Upper lobe of left lung (tissue), 6 donors: ENCODE measurements at regions not wholly inside any gene's neighbourhood (a gene's known extent, or its start where the extent isn't known, plus 50 kb on each side); places are given as distances from the start of the nearest gene placed in this dataset.

Experiments used
- ATAC-seq, 2 donors: fragments of 200-7000 bp; cut with Tn5 transposase; one replicate each; pipeline ENCODE4 v1.9.1; 2022; ENCODE audit warnings: mild to moderate bottlenecking in 2 of 2, moderate library complexity in 2 of 2; ENCODE audit not compliant: low FRiP score in 2 of 2
- DNase-seq, 2 donors: peaks; one replicate each; pipeline ENCODE4 v3.0.0-alpha.2; 2019 to 2020
- H3K27ac ChIP-seq, 4 donors: fragments of 200-600 bp; sonication (generic); one replicate each; pipeline ENCODE4 v1.5.1; 2016 to 2019
- H3K27me3 ChIP-seq, 4 donors: fragments of 200-600 bp; sonication (generic); one replicate each; pipeline ENCODE4 v1.5.1; 2017 to 2019
- H3K36me3 ChIP-seq, 4 donors: fragments of 200-600 bp; sonication (generic); one replicate each; pipeline ENCODE4 v1.5.1; 2016 to 2019
- H3K4me1 ChIP-seq, 4 donors: fragments of 200-600 bp; sonication (generic); one replicate each; pipeline ENCODE4 v1.5.1; 2018 to 2019
- H3K4me3 ChIP-seq, 4 donors: fragments of 200-600 bp; sonication (generic); one replicate each; pipeline ENCODE4 v1.5.1; 2017 to 2019; ENCODE audit warnings: mild to moderate bottlenecking in 2 of 4, moderate library complexity in 1 of 4
- H3K9me3 ChIP-seq, 4 donors: fragments of 200-600 bp; sonication (generic); one replicate each; pipeline ENCODE4 v1.5.1; 2018 to 2019
- CTCF ChIP-seq, 6 experiments: fragments of 450-650 bp in 4 of 6; fragments of 200-600 bp in 2 of 6; sonication (generic) in 2 of 6; IDR thresholded peaks; one replicate each; pipeline ENCODE4 v1.5.1; 2016 to 2019; ENCODE audit warnings: antibody characterized with exemption in 6 of 6
- EP300 ChIP-seq, 4 donors: sonication (generic); formaldehyde crosslinking; IDR thresholded peaks; one replicate each; pipeline ENCODE4 v1.5.1; 2017; ENCODE audit warnings: antibody characterized with exemption in 4 of 4, control low read depth in 2 of 4
- POLR2A ChIP-seq, 4 donors: fragments of 450-650 bp; IDR thresholded peaks; one replicate each; pipeline ENCODE4 v1.5.1; 2016 to 2017; ENCODE audit warnings: antibody characterized with exemption in 4 of 4, mild to moderate bottlenecking in 2 of 4
- POLR2AphosphoS5 ChIP-seq, 2 donors: sonication (generic); formaldehyde crosslinking; IDR thresholded peaks; one replicate each; pipeline ENCODE4 v1.5.1; 2017; ENCODE audit warnings: antibody characterized with exemption in 2 of 2
- WGBS, 2 donors: methylation state at CpG; one replicate each; pipeline ENCODE4 v1.1.5; 2017 to 2018; 5-methylcytosine and 5-hydroxymethylcytosine counted together
- donor health status: DM: no; HTN: no; CAD: no; lungs with moderate emphysema.
- donor health status: DM: no; HTN: yes; CAD: no; lungs with severe emphysema.

- ATAC-seq (no peak), DNase-seq (no peak)
- Histone ChIP-seq H3K27ac (no peak overlapping the region), H3K36me3 (no peaks in the 10 kb centered on the region), H3K4me1 (no peaks in the 10 kb centered on the region), H3K9me3 (no peaks in the 10 kb centered on the region), H3K4me3 (no peak overlapping the region), H3K27me3 (no peaks in the 10 kb centered on the region)
- no peak for TF ChIP-seq EP300 (IDR thresholded peaks at IDR 0.05)
- TF ChIP-seq POLR2A (IDR thresholded peaks at IDR 0.05): no peak
- TF ChIP-seq POLR2AphosphoS5 (IDR thresholded peaks at IDR 0.05): no peak
- TF ChIP-seq CTCF (IDR thresholded peaks at IDR 0.05): no peak
- 84 to 90% methylated on average over 3 of the region's 3 CpGs for WGBS, 2 donors
Measured at GRCh38 chr2:151114874-151115273, 146.8 kb downstream of the RBM43 start.

- no peak overlapping the region for H3K4me3 ChIP-seq
- no peaks in the 10 kb centered on the region for H3K36me3 ChIP-seq
- no peak for DNase-seq
- H3K27ac ChIP-seq: no peak overlapping the region
- H3K27me3 ChIP-seq: no peaks in the 10 kb centered on the region
- TF ChIP-seq EP300 (IDR thresholded peaks at IDR 0.05): no peak
- no peak for TF ChIP-seq POLR2AphosphoS5 (IDR thresholded peaks at IDR 0.05)
- TF ChIP-seq POLR2A (IDR thresholded peaks at IDR 0.05): no peak
- TF ChIP-seq CTCF (IDR thresholded peaks at IDR 0.05): no peak
- ATAC-seq: no peak
- no peaks in the 10 kb centered on the region for H3K4me1 ChIP-seq
- H3K9me3 ChIP-seq: no peaks in the 10 kb centered on the region
- WGBS, 2 donors: 28 to 60% methylated on average over 3 of the region's 3 CpGs
Measured at GRCh38 chr2:151113318-151113717, 148.3 kb downstream of the RBM43 start.

- Histone ChIP-seq H3K4me1 (no peaks in the 10 kb centered on the region), H3K27me3 (no peaks in the 10 kb centered on the region), H3K9me3 (no peaks in the 10 kb centered on the region), H3K4me3 (no peak overlapping the region), H3K36me3 (no peaks in the 10 kb centered on the region), H3K27ac (no peak overlapping the region)
- no peak for DNase-seq
- no peak for ATAC-seq
- TF ChIP-seq CTCF (IDR thresholded peaks at IDR 0.05) (no peak), POLR2AphosphoS5 (IDR thresholded peaks at IDR 0.05) (no peak), EP300 (IDR thresholded peaks at IDR 0.05) (no peak), POLR2A (IDR thresholded peaks at IDR 0.05) (no peak)
- 42 to 50% methylated on average over 1 of the region's 1 CpG for WGBS, 2 donors
Measured at GRCh38 chr2:151111599-151112278, 149.9 kb downstream of the RBM43 start.

GRCh38 chr2:151106805-151107506 lies 154.7 kb downstream of the RBM43 start:
- no peaks in the 10 kb centered on the region for H3K4me1 ChIP-seq
- H3K9me3 ChIP-seq: no peaks in the 10 kb centered on the region
- H3K36me3 ChIP-seq: no peaks in the 10 kb centered on the region
- DNase-seq: no peak
- 80 to 89% methylated on average over 3 of the region's 3 CpGs for WGBS, 2 donors
- no peaks in the 10 kb centered on the region for H3K27me3 ChIP-seq
- no peak for TF ChIP-seq CTCF (IDR thresholded peaks at IDR 0.05)
- no peak for TF ChIP-seq POLR2AphosphoS5 (IDR thresholded peaks at IDR 0.05)
- no peak for TF ChIP-seq POLR2A (IDR thresholded peaks at IDR 0.05)
- no peak for TF ChIP-seq EP300 (IDR thresholded peaks at IDR 0.05)
- H3K4me3 ChIP-seq: no peak overlapping the region
- no peak for ATAC-seq
- no peak overlapping the region for H3K27ac ChIP-seq
